Mammary epithelial cell (primary cell): ENCODE measurements at regions not wholly inside any gene's neighbourhood (a gene's known extent, or its start where the extent isn't known, plus 50 kb on each side); places are given as distances from the start of the nearest gene placed in this dataset.

Experiments used
- EZH2 ChIP-seq: IDR thresholded peaks from 2 replicates; pipeline ENCODE4 v1.6.1; 2012; ENCODE audit warnings: low read length, inconsistent platforms, borderline replicate concordance
- TF ChIP-seq, protein P1 (sequence below), 2 donors: IDR thresholded peaks in 1 of 2; conservative IDR thresholded peaks in 1 of 2; 2 replicates each; pipeline ENCODE4 v1.5.1; 2011 to 2012; ENCODE audit warnings: inconsistent platforms in 2 of 2, low read length in 2 of 2, mild to moderate bottlenecking in 2 of 2, control low read depth in 1 of 2, low read depth in 1 of 2; ENCODE audit not compliant: insufficient read depth in 1 of 2; ENCODE audit errors: extremely low read depth in 1 of 2

DNA sequence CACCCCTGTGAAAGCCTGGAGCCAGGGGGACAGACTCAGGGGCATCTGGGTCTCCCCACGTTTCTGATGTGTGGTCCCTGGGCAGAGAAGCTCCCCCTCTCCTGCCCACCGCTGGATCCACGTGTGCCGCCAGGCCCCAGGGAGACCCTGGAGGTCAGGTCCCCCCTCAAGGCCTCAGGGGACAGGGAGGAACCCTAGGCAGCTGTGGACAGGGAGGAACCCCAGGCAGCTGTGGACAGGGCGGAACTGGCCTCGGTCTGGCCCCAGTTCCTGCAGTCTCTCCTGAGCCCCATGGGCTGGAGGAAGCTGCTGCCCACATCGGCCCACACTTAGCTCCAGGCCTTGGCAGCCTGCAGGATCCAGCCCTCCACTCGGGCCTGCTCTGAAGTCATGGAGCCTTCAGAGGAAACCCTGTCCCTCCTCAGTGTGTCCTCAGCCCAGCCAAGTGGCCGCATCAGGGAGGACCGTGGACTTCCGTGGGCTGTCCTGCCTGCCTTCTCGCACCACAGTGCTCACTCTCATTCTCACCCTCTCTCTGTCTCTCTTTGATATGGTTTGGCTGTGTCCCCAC, 127.7 kb downstream of the BRD1 start:
- TF ChIP-seq, protein P1, sequence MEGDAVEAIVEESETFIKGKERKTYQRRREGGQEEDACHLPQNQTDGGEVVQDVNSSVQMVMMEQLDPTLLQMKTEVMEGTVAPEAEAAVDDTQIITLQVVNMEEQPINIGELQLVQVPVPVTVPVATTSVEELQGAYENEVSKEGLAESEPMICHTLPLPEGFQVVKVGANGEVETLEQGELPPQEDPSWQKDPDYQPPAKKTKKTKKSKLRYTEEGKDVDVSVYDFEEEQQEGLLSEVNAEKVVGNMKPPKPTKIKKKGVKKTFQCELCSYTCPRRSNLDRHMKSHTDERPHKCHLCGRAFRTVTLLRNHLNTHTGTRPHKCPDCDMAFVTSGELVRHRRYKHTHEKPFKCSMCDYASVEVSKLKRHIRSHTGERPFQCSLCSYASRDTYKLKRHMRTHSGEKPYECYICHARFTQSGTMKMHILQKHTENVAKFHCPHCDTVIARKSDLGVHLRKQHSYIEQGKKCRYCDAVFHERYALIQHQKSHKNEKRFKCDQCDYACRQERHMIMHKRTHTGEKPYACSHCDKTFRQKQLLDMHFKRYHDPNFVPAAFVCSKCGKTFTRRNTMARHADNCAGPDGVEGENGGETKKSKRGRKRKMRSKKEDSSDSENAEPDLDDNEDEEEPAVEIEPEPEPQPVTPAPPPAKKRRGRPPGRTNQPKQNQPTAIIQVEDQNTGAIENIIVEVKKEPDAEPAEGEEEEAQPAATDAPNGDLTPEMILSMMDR (conservative IDR thresholded peaks at IDR 0.05 in 1 of 2, IDR thresholded peaks at IDR 0.05 in 1 of 2; ENCODE audit: extremely low read depth in 1 of 2, insufficient read depth in 1 of 2, low read depth in 1 of 2, low read length in 2 of 2), result no peak
- TF ChIP-seq EZH2, result no peak
